Islet of Langerhans (tissue), 1 donor: ENCODE measurements at regions not wholly inside any gene's neighbourhood (a gene's known extent, or its start where the extent isn't known, plus 50 kb on each side); places are given as distances from the start of the nearest gene placed in this dataset.

ENCODE experiments used
- FAIRE-seq: peaks from one replicate; lab custom pipeline; 2011; peaks lifted over from hg19 to GRCh38; lab: Jason Lieb, UNC

DNA sequence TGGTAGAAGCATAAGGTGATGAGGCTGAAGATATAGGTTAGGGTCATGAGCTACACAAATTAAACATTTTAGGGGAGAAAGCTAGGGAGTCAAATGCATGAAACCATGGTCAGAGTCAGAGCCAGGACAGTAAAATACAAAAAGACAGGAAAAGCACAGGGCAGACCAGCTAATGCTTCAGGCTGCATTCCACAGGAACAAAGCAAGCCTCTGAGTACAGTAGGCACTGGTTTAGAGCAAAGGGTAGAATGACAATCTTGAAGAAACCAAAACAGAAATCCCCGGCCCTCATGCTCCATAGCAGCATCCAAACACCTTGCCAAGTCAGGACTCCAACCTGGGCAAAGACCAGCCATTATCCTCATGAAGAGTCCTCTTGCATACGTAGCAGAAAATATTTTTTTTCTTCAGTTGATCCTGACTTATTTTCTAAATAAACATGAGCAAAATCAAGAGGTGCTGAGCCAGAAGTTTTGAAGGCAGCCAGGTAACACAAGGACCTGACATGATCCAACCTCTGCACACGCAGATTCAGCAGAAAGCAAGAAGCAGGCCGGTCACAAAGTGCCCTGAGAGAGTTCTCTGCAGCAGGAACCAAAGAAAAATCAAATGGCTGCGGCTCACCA lies 273.1 kb downstream of the TTLL7 start:
- FAIRE-seq = no peak

DNA sequence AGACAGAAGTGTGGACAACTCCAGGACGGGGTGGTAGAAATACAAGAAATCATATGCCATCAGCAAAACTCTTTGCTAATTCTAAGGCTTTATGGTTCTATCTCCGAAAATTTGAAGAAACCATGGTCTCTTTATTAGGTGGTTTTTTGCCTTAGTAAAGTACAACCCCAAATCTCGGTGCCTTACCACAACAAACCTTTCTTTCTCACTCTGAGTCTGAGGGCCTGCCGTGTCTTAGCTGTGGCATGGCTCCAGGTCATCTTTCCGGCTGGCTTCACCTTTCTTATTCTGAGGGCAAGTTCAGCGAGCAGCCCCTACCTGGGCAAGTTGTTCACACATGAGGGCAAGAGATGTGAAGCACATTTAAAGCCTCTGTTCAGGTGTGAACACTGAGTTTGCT lies 280.6 kb downstream of the TTLL7 start:
- no peak for FAIRE-seq

DNA sequence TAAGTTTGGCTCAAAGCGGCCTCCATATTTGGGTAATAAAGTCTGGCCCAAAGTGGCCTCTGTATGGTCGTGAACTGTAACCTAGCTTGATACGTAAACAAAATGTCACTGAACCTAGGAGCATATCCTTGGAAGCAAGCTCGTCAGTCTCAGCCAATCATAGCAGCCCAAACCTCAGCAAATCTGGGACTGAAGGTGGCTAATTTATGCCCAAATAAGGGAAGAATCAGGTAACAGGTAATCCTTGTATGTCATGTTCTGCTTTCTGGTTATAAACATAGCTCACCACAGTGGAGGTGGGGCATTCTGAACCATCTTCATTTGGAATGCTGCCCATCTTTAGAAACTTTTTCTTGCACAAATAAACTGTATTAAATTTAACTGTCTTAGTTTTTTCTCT lies 281.1 kb downstream of the TTLL7 start:
- no peak for FAIRE-seq

DNA sequence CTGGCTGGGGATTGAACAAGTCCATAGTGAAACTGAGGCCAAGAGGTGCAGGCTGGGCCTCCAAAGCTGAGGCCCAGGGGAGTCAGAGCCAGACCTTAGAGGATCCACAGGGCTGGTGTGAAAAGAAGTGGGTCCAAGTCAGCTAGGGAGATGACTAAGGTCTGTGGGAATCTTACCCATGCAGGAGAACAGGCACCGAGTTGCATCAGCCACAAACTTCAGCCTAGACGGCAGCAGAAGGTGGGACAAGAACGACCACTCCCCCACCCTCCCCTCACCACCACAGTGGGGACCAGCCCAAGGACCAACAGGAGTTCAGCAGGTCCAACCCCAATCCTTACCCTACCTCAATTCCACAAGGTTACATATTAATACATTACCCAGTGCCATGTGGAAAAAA lies 282.3 kb downstream of the TTLL7 start:
- no peak for FAIRE-seq

DNA sequence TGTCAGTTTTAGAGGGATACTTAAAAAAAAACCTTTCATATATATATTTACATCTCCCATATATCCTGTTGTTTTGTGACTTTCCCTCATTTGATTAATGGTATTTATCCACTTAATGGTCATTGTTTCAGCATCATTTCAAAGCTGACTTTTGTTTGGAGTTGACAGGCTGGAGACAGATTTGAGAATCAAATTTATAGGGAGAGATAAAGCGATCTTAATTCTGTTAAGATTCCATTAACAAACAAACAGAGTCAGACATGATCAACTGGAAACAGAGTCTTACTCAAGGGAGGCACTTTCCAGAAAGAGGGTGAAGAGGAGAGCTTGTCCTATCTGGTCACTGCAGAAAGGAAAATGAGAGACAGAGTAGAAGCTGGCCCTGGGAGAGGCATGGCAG lies 283.4 kb downstream of the TTLL7 start:
- FAIRE-seq = no peak

DNA sequence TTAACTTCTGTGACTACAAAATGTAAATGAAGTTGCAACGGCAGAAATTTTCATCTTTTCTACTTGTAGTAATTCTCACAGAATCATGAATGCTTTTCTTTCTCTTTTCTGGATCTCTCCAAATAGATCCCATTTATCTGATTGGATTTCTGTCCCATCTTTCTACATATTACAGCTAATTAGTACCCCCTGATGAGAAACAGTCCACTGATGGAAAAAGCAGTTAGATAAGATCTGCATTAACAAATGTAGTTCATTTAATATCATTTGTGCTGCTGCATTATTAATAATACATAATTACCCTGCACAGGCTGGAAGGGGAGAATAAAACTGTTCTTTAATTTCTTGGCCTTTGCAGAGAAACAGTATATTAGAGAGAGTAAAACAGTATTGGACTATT lies 289.3 kb downstream of the TTLL7 start:
- FAIRE-seq = no peak

DNA sequence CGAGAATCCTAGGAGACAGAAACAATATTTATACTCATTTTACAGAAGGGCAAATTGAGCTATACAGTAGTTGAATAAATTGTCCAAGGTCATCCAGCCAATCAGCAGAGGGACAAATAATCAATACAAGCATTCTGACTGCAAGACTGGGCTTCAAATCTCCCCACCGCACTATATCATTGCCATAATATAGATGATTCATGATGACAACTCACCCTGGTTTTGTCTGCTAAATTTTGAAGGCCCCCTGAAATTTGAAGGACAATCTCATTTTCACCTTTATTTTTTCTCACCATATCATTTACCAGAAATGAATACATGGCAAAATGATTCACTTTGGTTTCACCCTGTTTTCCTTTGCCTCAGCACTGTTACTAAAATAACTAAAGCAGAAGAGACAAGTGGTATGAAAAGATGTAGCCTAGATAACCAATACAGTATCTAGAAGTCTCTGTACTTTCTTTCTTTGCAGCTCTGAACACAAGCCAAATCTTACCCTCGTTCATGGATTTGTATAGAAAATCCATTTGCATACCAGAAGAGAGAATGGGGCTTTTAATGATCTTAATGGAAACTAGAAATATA lies 292.5 kb downstream of the TTLL7 start:
- FAIRE-seq = no peak

DNA sequence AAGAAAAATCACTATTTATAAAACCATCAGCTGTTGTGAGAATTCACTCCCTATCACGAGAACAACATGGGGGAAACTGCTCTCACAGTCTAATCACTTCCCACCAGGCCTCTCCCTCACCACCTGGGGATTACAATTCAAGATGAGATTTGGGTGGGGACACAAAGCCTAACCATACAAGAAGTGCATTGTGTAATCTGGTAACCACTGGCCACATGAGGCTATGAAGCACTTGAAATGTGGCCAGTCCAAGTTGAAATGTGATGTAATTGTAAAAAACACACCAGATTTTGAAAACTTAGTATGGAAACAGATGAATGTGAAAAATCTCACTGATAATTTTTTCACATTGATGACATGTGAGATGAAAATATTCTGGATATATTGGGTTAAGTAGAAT lies 293.8 kb downstream of the TTLL7 start:
- no peak for FAIRE-seq

DNA sequence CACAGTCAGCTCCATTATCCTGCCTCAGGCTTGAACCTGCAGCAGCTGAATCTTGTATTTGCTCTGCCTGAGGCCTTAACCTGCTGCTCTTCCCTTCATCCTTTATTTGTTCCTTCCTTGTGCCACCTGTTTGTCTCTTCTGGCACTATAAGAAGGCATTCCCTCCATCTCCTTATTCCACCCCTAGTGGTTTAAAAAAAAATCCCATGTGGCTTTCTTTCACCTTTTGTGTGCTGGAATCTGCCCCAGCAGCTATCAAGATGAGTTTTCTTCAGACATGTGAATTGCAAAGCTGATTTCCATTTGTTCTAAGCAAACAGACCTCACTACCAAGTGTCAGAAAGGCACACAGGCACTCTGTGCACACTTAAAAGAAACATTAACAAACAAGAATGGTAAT lies 294.6 kb downstream of the TTLL7 start:
- FAIRE-seq = no peak

DNA sequence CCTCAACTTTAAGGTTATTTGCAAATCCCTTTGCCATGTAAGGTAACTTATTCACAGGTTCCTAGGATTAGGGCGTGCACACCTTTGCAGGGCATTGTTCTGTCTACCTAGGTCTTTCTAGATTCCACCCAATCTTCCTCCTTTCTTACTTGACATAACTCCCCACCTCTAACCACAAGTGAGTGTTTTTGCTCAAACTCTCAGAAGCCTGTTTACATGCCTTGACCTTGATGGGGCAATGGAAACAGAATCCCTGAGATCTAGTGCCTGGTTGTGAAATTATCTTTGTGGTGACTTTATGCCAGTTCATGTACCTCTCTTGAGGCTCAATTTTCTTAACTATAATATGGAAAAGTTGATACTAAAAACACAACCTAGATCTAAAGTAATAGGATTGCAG lies 296.6 kb downstream of the TTLL7 start:
- FAIRE-seq = no peak

DNA sequence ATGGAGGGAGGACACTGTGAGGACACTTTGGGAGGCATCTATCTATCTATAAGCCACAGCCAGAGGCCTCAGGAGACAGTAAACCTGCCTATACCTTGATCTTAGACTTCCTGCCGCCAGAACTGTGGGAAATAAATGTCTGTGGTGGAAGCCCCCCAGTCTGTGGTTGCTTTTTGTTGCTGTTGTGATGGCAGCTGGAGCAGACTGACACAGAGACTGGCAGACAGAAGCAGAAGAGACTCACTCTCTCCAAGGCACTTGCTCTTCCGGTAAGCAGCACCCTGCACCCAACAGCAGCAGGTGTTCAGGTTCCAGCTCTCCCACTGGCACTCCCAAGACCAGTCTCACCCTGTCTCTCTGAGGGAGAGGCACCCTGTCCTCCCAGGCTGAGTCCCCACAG lies 297.6 kb downstream of the TTLL7 start:
- no peak for FAIRE-seq

DNA sequence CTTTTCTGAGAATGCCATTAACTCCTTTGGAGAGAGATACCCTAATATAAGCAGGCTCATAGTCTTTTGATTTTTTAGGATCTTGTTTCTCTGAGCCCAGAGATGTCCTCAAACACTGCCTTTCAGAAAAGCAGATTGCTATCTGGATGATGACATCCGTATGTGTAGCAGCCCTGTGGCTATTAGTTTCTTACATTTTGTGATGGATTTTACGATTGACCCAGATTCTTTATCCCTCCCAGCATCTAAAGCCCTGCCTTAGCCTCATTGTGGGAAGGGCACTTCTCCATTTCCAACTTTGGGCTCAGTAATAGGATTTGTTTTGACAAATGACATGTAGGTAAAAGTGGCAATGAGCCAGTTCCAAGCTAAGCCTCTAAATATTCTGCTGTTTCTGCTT lies 300.3 kb downstream of the TTLL7 start:
- no peak for FAIRE-seq

DNA sequence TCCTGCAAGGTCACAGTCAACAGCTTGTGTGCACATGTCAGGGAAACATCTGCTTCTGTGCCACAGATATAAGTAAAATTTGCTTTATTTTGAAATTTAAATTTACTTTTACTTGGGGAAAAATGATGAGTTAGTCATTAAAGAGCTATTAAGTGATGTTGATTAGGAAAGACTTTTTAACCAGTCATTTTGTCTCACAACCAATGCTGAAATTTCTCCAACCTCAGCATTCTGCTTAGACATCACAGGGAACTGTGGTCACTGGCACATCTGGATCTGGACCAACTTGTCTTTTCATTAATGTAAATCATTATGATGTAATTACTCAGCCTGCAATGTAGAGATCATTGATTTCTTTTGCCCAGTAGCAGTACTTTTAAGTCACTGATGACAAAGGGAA lies 301.0 kb downstream of the TTLL7 start:
- no peak for FAIRE-seq

DNA sequence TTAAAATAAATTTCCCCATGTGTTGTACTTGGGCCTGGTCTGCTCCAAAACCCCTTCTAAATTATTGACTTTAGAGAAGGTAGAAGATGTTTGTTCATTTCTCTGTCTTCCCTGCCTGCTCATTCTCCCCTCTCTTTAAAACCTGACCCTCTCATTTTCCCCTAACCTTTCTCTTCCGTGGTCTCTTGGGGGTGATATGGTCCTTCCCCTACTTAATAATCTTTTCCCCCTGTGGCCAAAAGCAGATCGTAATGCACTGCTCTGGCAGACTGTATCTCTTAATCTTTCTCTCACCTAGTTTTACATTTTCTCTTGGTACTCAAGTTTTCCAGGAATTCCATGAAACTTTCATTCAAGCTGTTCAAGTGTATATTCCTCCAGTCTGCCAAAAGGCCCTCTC lies 301.7 kb downstream of the TTLL7 start:
- no peak for FAIRE-seq

DNA sequence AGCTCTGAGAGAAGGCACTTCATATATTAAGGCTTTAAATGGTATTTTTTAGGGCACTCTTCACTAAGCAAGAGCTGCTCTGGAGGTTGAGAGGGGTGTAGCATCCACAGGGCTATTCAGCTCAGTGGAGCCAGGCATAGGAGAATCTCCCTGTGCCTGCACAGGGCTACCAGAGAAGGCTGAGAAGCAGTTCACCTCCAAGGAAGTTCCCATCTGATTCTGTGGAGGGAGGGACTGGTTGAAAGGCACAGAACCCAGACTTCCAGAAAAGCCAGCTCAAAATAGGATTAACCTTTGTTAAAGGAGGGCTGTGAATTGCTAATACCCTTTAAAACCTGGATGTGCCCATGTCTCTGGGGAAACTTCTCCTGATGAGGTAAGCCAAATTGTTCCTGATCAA lies 304.5 kb downstream of the TTLL7 start:
- FAIRE-seq = no peak

DNA sequence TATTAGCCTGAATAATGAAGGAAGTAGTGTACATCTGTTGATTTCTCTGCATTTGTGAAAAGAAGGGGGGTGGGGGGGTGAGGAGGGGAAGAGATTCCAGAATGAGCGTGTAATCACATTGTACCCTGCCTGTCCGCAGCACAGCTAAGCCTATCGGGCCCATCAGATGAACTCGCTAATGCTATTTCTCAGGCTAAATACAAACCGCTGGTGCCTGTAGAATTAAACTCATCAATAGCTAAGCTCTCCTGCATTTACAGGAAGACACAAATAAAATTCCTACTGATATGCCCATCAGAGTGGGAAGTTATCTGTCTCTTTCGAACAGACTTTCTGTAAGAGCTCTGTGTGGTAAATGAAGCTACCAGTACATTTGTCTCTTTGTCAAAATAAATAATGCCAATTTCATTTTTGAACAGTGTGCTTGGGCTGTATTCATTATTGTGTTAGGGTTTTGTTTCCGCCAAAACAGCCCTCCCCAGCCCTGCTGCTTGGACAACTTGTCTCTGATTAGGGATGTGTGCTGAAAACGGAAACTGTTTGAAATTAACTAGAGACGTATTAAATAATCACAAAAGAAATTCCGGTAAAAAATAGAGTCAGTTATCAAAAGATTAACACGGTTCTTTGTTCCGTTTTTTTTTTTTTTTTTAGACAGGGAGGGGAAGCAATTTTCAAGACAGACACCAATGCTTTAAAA lies 305.4 kb downstream of the TTLL7 start:
- peak; percentile 96 for FAIRE-seq

DNA sequence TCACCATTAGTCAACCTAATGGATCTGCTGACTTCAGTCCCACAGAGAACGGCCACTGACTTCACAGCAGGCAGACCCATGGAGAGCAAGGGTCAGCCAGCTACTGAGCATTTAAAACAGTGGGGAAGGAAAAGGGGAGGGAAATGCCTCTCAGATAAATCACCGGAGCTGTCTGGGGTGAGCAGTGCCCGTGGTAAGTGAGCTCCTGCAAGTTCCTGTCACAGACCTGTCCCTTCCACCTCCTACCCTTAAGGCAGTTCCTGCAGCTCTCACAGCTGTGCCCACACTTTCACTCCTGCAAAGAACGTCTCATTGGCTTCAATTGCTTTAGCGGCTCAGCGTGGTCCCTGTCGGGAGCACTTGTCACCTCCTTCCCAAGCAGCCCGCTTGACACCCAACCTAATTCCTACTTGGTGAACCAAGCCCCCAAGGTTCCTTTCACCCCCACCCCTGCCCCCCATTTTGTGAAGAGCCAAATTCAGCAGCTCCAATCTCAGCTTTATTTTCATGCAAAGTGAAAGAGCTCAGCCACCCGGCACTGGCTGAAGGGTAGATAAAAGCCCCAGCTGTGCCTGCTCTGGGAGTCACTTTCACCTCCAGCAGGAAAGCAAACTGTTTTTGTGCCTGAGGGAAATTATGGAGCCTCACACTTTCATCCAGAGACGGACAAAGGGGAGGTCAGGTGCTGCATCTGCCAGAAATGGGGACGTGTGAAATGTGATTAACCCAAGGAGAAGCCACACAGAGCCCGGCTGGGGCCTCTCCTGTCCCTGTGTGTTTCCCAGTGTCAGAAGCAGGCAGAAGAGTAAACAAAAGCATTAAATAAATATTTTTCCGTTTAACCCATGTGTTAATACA lies 306.2 kb downstream of the TTLL7 start:
- FAIRE-seq = peak; percentile 60

DNA sequence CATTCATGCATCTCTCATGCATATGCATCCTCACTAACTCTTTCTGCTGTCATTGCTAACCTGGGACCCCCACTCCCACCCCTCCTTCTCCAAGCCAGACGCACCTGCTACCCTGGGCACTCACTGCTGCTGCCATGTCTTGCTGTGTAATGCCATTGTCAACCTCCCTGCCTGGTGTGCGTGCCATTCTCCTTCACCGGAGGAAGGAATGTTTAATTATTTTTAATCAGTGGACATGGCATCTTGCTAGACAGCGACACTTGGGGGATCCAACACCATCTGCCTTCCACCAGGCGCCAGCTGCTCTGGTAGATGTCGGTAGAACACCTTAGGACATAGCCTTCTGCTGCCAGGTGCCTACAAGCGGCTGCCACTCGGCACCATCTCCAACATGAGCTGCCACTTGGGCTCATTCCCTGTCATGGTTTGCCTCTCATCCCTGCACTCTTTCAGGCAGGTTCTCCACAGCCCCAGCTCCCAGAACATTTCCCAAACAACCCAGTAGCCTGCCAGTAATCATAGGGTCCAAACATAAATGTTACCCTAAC lies 306.9 kb downstream of the TTLL7 start:
- FAIRE-seq = no peak

DNA sequence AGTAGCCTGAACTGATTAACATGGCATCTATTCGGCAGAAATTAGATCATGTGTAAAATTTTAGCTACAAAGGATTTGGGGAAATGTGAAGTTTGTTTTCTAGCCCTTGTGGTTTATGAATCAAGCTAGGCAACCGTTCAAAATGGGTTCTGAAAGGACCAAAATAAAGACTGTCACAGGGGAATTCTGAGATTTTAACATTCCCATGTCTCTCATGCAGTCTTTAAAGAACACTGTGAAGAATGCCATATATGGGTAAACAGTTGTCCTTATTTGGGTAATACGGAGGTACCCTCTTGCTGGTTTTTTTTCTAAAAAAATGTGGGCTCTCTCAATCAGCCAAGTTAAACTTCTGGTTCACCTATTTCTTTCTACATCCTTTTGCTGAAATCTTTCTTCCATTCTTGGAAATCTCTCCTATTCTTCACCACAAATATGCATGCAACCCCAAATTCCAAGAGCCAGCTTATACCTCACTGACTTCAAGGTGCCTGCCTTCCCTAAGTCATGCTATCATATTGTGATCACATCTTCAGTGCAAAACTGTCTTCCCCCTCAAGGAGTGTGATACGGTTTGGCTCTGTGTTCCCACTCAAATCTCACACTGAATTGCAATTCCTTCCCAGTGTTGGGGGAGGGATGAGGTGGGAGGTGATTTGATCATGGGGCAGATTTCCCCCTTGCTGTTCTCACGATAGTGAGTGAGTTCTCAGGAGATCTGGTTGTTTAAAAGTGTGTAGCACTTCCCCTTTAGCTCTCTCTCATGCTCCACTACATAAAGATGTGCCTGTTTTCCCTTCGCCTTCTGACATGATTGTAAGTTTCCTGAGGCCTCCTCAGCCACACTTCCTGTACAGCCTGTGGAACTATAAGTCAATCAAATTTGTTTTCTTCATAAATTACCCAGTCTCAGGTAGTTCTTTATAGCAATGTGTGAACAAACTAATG lies 308.7 kb downstream of the TTLL7 start:
- no peak for FAIRE-seq

DNA sequence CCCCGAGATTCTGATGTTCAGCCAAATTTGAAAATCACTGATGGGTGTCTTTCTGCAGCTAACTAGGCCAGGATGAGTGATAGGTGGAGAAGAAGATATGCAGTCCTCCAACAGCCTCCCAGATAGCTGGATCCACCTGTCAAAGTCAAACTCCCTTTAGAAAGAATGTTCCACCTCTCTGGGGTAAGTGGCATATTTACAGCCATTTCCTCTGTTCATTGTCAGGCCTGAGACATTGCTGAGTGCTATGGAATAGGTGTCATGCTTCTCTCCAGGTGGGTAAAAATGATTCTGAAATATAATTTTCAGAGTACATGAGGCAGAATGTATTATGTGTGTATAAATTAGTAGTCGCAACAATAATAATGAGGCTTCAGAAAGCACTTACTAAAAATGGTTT lies 316.8 kb downstream of the TTLL7 start:
- FAIRE-seq = no peak

DNA sequence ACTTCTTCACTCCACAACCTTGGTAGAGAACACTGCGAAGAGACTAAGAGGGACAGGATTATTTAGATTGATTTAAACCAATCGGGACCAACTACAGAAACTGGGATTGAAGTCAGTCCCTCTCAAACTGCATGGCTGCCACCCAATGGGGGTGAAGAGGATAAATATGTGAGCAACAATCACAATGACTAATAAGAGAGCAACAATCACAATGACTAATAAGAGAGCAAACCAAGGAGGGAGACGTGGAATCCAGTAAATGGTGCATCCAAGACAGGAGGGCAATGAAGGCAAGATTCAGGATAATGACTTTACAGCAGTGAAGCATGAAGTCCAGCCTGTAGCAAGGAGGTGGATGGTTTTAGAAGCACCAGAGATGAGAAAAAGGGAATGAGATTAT lies 322.8 kb downstream of the TTLL7 start:
- no peak for FAIRE-seq

DNA sequence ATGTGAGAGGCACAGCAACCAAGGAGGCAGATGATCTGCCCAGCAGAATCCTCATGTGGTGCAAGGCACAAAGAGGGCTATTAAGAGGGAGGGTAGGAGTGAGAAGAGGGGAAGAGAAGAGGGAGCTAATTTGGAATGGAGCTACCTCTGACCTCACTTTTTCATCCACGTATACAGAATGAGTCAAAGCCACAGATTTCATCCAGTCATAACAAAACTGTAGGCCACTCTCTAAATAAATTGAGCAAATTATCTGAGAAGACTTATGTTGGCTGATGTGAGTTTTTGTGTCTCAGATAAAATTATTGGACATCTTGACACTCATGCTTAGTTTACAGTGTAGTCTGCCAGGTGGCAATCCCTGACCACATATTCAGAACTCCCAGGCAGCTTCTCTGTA lies 325.6 kb downstream of the TTLL7 start:
- no peak for FAIRE-seq
